ENCODE measurements at regions not wholly inside any gene's neighbourhood (a gene's known extent, or its start where the extent isn't known, plus 50 kb on each side); places are given as distances from the start of the nearest gene placed in this dataset.

DNA sequence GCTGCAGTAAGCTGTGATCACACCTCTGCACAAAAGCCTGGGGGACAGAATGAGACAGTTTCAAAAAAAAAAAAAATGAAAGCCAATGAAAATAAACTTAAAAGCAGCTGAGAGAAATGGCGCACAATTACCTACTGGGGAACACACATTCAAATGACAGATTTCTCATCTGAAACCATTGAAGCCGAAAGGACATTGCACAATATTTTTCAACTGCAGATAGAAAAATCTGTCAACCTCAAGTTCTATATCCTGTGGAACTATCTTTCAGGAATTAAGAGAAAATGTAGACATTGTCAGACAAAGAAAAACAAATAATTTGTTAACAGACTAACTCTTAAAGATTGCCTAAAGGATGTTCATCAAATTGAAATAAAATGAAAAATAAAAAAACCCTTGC lies 442.8 kb downstream of the MATN1 start:
- DNase-seq, result no peak

DNA sequence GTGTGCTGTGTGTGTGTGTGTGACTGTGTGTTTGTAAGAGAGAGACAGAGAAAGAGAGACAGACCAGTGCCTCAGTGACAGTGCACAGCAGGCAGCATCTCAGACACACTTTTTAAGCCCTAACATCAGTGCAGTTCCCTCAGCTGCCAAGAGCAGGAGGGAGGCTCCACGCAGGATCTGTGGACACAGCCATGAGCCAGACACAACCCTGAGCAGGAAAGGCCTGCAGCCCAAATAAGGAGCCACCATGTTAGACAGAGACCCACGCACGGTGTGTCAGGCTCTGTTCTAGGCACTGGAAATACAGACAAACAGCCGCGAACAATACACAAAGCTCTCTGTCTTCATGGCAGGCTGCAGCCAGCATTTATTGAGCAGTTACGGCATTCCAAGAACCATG lies 445.5 kb downstream of the MATN1 start:
- no peak for DNase-seq

DNA sequence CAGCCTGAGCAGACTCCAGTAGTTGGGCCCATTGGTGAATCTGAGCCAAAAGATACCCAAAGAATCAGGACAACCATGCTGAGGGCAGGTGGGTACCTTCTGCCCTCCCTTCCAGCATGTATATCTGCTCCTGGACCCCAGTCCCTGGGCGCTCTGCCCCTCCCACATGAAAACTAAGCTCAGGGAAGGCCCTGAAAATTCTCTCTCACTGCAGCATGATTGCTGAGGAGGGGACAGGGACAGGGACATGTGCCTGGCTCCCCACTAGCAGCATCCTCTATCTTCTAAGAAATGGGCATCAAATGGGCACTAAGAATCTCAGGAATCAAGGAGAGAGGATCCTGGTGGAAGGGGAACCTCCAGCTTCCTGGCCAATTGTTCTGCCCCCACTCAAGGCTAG lies 446.0 kb downstream of the MATN1 start:
- no peak for DNase-seq

DNA sequence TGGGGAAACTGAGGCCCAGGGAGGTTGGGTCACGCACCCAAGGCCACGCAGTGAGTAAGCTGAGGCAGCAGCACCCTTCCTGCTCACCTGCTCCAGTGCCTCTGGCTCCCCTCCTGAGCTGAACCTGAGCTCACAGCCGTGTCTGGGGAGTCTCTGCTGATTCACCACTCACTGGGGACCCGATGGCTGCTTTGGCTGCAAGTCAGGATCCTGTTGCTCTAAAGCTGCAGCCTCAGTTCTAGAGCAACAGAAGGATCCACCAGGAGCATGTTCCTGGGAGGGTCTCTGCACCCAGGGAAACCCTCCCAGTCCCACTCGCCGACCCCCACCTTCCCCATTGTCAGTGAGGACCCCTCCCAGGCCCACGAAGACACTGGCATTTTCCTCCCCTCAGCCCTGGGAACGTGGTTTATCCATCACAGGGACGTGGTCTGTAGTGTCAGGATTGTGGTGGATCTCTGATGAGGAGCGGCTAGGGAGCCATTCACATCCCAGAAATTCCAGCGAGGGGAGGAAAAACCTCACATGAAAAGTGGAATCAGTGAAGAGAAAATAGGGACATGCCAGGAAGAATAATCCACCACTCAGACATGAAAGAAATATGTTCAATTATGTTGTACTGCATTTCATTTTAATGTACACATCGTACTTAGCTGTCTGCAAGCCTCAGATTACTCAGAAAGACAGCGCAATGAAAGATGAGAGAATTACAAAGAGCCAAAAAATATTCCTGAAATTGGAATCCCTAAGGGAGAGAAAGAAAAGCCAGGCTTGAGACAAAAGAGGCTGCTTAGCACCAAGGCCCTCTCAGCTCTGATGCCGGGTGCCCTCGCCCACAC lies 447.2 kb downstream of the MATN1 start:
- no peak for DNase-seq

DNA sequence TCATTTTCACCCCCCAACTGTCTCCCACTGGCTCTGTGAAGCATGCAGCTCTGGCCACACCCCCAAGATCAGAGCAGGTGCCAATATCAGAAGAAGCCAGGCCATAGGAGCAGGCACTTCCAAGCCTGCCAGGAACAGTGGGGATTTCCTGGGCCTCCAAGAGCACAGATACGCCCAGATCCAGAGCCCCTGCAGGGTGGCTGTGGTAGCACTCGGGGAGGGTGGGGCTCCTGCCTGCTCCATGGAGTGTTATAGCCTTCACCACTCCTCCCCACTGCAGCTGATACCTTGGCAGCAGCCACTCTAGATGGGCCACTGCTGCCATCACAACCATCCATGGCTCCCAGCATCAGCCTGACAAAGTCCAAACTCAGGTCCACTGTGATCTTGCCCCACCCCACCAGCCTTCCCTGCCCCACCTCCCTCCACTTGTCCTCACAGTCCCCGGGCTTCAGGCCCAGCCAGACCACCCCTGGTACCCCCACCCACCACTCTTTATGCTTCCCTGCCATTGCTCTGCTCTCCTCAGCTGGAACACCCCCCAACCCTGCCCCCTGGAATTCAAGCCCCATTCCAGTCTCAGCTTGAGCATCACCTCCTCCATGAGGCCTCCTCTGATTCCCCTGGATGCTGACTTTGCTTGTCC lies 448.3 kb downstream of the MATN1 start:
- DNase-seq, result no peak

DNA sequence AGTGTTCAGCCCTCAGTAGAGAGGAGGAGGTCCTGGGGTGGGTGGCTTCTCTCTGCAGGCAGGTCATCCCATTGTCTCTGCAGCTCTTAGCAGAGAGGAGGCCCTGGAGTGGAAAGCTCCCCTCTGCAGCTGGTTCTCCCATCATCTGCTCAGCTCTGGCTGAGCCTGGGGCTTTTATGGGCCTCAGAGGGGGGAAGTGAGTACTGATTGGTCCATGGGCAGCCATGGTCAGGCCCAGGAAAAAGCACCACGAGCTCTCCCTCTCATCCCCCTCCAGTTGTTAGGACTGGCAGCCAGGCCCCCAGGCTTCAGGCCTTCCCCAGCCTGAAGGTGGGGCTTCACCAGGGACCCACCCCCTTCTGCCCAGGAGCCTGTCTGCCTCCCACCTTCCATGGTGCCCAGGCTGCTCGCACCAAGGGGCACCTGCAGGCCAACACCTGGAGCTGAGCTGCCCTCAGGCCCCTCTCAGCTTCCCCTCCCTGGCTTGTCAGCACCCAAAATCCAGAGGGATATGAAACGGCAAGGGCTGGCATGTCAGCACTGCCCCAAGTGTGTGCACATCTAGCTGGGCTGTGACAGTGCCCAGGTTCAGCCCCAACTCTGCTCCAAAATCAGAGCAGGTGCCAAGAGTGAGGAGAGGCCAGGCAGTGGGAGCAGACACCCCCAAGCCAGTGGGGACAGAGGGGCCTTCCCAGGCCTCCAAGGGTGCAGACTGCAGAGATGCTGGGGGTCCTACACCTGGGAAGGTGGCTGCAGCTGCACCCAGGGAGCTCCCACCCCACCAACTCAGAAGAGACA lies 449.0 kb downstream of the MATN1 start:
- no peak for DNase-seq

DNA sequence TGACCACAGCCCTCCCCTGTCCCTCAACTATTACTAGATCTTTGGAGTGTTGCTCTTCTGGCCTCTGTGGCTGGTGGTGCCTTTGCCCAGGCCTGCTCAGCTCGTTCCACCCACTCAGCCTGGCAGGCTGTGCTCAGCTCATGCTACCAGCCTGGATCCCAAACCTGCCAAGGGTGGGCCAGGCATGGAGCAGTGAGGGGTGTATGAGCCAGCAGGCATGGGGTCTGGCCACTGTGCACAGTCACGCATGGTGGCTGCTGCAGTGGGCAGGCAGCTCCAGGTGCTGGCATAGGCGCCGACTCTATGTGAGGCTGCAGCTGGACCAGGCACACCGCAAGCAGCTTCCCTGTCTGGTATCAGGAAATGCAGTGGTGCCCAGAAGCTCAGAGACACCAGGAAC lies 449.9 kb downstream of the MATN1 start:
- no peak for DNase-seq

DNA sequence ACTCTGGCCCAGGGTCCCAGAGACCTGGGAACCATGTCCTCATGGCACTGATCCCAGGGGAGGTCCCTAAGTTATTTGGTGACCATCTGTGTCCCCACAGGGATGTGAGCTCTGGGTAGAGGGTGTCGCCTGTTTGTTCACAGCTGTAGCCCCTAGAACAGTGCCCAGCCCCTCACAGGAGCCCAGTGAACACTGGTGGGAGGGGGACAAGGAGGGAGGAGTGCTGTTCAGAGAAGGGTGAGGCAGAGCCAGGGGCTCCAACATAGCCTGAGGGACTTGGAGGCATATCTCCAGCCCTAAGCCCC lies 450.4 kb downstream of the MATN1 start:
- DNase-seq, result no peak

DNA sequence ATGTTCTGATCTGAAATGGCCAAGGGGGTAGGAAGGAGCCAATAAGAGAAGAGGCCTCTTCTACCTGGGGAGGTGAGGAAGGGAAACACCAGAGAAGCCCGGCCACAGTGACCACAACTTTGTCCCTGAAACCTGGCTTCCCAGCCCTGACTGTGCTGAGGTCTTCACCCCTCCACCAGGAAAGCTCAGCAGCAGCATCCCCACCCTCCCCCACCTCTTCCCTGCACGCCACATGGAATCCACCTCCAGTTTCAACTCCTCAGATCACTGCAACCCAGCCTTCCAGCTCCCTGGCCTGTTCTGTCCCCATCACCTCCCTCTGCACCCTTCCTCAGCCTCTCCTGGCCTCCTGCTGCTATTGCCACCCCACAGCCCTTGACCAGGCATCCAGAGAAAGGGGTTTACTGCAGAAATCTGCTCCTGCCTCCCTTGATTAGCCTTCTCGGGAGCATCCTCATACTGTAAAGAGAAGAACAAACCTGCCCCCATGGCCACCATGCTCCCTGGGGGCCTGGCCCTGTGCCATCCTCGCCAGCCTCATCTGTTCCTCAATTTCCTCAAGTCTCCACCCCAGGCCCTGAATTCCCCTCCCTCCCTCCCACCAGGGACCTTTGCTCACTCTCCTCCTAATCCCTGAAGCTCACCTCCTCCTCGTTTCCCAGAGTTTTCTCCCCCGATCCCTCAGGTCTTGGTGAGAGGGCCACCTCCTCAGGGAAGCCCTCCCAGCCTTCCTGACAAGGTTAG lies 450.9 kb downstream of the MATN1 start:
- DNase-seq, result no peak

DNA sequence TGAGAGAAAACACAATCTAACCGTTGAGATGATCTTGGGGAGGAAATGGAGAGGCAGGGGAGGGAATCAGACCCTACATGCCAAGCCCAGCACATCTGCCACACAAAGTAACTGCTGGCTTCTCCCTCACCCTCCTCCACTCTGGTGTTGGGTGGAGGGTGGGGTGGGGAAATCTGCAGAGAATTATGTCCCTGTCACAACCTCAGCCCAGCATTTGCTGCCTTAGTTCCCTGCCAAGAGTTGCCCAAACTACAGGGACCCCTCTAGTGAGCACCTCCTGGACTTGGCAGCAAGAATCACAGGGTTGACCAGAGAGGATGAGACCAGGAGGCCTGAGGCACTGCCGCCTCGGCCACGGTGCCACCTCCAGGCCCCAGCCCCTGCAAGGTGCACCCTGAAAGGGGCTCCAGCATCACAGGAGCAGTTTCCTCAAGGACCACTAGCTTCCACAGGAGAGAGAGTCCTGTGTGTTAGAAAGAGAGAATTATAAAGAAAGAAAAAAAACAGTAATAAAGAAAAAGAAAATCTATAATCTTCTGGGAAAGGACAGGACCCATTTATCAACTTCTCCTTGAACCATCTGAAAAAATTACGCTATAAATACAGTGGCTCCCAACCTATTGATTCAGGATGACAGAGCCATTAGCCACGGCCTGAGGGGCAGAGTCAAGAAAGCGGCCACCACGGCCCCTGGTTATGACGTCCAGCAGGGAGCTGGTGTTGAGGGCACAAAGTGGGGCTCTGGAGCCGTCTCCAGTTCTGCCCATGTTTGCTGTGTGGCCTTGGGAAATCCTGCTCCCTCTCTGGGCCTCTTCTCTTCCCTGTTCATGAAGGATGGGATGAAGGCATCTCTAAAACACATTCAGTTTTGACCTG lies 451.7 kb downstream of the MATN1 start:
- DNase-seq, result no peak

DNA sequence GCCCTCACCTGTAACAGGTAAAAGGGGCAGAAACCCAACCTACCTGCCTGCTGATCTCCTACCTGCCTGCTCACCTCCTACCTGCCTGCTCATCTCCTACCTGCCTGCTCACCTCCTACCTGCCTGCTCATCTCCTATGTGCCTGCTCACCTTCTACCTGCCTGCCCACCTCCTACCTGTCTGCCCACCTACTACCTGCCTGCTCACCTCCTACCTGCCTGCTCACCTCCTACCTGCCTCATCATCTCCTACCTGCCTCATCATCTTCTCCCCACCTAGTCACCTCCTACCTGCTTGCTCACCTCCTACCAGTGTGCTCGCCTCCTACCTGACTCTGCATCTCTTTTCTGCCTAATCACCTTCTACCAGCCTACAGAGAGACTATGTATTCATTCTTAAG lies 452.9 kb downstream of the MATN1 start:
- DNase-seq, result no peak

DNA sequence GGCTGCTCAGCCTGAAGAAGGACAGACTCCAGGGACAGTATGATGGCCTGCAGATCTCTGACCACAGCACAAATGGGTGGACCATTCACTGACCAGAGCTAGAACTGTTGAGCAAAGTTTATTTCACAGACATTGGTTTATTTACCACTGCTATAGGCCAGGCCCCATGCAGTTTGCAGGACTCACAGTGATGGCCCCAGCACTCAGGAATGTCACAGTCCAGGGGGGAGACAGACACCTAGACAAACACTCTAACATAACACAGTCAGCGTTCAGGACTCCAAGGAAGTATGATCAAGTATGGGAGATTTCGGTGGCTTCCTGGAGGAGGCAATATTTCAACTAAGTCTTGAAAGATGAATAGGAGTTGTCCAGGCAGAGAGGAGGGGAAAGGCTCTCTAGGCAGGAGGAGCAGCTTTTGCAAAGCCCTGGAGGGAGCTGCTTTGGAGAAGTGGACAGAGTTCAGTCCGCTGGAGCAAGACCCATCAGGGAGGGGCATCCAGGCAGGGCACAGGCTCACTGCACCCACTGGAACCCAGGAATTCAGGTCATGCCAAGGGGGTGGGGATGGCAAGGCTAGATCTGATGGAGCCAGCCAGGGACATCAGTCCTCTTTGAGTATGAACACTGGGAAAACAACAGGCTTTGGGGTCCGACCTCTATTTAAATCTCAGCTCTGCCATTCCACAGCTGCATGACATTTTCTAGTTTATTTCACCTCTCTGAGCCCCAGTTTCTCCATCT lies 454.3 kb downstream of the MATN1 start:
- DNase-seq, result no peak

DNA sequence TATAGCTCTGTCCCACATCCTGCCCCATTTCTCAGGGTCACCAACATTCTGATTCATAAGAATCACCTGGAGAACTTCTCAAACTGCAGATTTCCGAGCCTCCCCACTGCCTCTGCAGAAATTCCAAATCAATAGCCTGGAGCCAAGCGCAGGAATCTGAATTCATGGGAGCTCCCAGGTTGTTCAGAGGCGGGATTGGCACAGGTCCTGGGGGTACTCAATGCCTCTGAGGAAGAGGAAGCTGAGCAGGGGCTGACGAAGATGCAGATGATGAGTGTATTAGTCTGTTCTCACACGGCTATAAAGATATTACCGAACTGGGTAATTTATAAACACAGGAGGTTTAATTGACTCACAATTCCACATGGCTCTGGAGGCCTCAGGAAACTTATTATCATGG lies 455.5 kb downstream of the MATN1 start:
- DNase-seq, result no peak

DNA sequence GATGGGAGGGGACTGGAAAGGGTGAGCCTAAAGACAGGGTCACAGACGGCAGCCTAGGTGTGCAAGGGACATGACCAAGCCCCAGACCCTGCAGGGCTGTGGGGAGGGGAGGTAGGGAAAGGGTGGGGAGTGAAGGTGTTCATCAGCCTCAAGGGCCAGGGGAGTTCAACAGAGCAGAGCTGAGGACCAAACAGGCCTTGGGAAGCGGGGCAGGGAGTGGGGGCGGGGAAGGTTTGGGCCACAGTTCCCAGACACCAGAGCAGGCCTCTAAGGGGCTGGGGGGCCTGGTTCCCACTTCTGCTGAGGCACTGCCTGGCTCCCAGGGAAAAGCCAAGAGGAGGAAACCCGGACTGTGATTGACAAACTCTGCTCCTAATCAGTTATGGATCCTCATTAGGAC lies 456.3 kb downstream of the MATN1 start:
- no peak for DNase-seq

DNA sequence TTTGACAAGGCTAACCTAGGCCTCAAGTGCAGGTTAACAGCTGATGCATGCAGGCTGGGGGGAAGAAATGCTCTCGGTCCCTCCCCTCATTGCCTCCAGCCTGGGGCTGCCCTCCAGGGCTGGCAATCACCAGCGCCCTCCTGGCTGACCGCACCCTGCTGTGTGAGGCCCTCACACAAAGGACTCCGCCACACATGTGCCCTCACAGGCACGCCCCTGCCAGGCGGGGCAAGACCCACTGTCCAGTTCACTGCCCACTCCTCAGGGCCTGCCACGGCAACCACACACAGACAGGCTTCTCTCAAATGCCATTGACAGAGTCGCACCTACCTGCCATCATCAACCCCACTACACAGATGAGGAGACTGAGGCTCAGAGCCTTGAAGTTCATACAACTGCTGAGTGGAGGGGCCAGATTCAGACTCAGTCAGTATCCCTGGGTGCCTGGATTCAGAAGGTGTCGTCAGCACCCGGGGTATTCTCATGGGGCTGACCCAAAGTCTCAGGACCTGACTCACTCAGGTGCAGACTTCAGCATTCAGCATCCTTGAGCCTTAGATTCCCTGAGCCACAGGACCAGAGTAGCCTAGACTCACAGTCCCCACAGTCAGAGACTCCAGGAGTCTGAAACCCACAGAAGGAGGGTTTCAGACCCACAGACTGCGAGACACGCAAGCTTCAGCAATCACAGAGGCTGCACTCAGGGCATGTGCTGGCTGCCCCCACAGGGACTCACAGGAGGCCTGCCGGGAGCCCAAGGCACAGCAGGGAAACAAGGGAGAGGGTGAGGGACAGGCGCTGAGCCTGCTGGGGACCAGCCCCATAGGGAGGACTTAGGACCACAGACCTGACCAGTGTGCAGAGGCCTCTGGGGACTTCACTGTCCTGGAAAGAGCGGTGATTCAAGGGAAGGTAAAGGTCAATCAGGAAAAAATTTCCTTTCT lies 458.0 kb downstream of the MATN1 start:
- no peak for DNase-seq

DNA sequence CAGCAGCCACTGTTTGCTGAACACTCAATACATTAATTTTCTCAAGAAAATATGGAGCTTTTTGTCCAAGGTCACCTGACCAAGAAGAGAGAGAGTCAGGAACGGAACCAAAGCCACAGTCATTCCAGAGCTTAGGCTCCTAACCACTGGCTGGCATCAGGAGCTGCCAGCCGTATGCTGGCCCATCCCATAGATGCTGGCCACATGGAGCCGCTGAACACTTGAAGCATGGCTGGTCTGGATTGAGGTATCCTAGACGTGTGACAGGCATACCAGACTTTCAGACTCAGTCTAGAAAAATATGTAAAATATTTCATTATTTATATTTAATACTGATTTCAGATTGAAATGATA lies 458.7 kb downstream of the MATN1 start:
- DNase-seq, result no peak

DNA sequence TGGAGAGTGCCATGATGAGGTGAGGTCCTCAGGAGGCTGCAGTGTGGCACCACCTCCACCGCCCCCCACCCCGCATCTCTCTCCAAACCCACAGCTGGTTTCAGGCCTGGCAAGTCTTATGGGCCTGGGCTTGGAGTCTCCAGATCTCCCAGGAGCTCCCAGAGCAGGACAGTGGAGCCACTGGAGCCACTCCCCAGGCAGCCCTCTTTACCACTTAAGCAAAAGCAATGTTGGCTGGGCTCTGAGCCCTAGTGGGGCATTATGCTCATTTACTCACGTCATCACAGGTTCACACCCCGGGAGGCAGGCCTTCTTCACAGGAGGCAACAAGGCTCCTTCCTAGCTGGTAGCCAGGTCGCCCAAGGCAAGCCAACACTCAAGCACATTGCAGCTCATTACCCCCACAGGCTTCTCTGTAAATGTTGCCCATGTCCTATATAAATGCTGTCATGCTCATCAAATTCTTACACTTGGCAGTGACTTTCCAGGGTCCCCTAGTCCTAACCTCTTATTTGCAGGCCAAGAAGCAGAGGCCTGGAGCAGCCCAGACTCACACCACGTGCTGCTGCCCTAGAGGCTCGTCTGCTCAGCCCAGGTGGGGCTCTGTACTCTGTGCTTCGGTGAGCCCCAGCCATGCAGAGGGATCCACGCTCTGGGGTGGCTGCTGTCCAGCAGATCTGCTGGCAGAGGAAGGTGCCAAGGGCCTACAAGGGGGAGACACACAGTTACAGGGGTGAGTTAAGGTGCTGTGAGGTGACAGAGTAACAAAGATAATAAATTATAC lies 459.3 kb downstream of the MATN1 start:
- no peak for DNase-seq

DNA sequence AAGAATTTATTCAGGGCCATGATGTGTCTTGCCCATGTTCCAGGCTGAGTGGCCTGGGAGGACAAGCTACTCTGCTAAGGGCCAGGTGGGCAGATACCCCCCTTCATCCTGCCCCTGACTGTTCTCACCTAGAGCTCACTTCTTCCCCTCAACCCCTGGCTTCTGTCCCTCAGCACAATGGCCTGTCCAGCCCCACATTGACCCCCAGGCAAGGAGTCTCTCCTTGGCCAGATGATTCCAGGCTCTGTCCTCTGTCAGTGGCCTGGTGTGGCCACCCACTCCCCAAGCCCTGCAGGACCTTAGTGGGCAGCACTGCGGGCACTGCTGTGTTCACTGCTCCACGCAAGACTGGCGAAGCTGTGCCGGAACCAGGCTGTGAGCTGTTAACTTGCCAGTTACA lies 460.0 kb downstream of the MATN1 start:
- no peak for DNase-seq

DNA sequence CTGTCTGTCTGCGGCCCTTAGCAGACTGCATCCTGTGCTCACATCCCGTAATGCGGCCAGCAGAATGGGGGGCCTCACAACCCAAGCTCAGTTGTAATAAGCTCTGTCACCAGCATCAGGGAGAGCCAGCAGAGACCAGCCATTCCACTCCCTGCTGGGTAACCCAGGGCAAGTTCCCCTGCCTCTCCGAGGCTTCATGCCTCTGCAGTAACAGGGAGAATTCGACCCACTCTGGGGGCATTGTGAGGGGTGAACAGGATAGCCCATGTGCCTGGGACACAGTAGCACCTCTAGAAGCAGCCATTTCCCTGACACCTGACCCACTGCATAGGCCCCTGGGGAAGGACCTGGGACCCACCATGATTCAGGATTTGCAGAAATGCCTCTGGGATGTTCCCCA lies 461.2 kb downstream of the MATN1 start:
- no peak for DNase-seq

DNA sequence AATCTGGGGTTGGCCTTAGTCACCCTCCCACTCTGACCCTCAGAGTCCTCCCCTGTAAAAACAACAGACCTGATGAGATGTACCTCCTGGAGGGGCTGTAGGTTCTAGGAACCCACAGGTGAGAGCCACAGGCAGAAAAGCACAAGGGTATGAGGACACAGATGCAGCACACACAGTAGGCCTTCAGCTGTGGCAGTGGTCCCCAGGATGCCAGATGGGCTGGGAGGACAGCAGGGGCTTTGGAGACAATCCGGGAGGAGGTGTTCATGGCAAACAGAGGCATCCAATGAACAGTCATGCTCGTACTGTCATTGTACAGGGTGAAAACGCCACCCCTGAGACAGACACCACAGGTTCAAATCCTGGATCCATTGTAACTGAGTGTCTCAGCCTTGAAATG lies 463.1 kb downstream of the MATN1 start:
- no peak for DNase-seq
